ENCODE measurements at regions not wholly inside any gene's neighbourhood (a gene's known extent, or its start where the extent isn't known, plus 50 kb on each side); places are given as distances from the start of the nearest gene placed in this dataset.

- no peaks in the 10 kb centered on the region for H3K4me1 Mint-ChIP-seq
- H3K9me3 Mint-ChIP-seq = peaks cover 5% of the 10 kb centered on the region
- POLR2A ChIA-PET = no interaction called here
- DNase-seq (no peak), ATAC-seq (ENCODE audit: low read depth) (no peak)
- intact Hi-C loops (cut with micrococcal nuclease) = no loop called here
- H3K36me3 Mint-ChIP-seq (ENCODE audit: low read depth) = no peaks in the 10 kb centered on the region
- H3K27ac Mint-ChIP-seq = no peak overlapping the region
- TF ChIP-seq CTCF (IDR thresholded peaks at IDR 0.05) = no peak
- H3K27me3 Mint-ChIP-seq = no peaks in the 10 kb centered on the region
- no peak overlapping the region for H3K4me3 Mint-ChIP-seq
- CTCF ChIA-PET = no interaction called here
These were observed 236.1 kb downstream of the KCNA4 start for GRCh38 chr11:29780756-29781155.

GRCh38 chr11:29773656-29774264, 243.1 kb downstream of the KCNA4 start:
- no peak overlapping the region for H3K4me3 Mint-ChIP-seq
- H3K36me3 Mint-ChIP-seq (ENCODE audit: low read depth) = no peaks in the 10 kb centered on the region
- intact Hi-C loops (cut with micrococcal nuclease) = no loop called here
- no peaks in the 10 kb centered on the region for H3K27me3 Mint-ChIP-seq
- no peak for ATAC-seq (ENCODE audit: low read depth)
- POLR2A ChIA-PET = no interaction called here
- CTCF ChIA-PET = no interaction called here
- peaks cover 8% of the 10 kb centered on the region for H3K9me3 Mint-ChIP-seq
- no peaks in the 10 kb centered on the region for H3K4me1 Mint-ChIP-seq
- TF ChIP-seq CTCF (IDR thresholded peaks at IDR 0.05) = no peak
- no peak overlapping the region for H3K27ac Mint-ChIP-seq
- DNase-seq = no peak

GRCh38 chr11:29756871-29757270, 260.0 kb downstream of the KCNA4 start:
- H3K4me1 Mint-ChIP-seq = no peaks in the 10 kb centered on the region
- intact Hi-C loops (cut with micrococcal nuclease) = no loop called here
- no peak for ATAC-seq (ENCODE audit: low read depth)
- no peak overlapping the region for H3K4me3 Mint-ChIP-seq
- H3K27me3 Mint-ChIP-seq = no peaks in the 10 kb centered on the region
- no peak for DNase-seq
- CTCF ChIA-PET = no interaction called here
- POLR2A ChIA-PET = no interaction called here
- no peak overlapping the region for H3K27ac Mint-ChIP-seq
- H3K36me3 Mint-ChIP-seq (ENCODE audit: low read depth) = no peaks in the 10 kb centered on the region
- TF ChIP-seq CTCF (IDR thresholded peaks at IDR 0.05) = no peak
- H3K9me3 Mint-ChIP-seq = peaks cover 2% of the 10 kb centered on the region

GRCh38 chr11:29755474-29755873, 261.4 kb downstream of the KCNA4 start:
- ChIA-PET CTCF (no interaction called here), POLR2A (no interaction called here)
- no peak for TF ChIP-seq CTCF (IDR thresholded peaks at IDR 0.05)
- ATAC-seq (ENCODE audit: low read depth) (no peak), DNase-seq (no peak)
- Mint-ChIP-seq H3K27me3 (no peaks in the 10 kb centered on the region), H3K9me3 (no peaks in the 10 kb centered on the region), H3K36me3 (ENCODE audit: low read depth) (no peaks in the 10 kb centered on the region), H3K27ac (no peak overlapping the region), H3K4me1 (no peaks in the 10 kb centered on the region), H3K4me3 (no peak overlapping the region)
- intact Hi-C loops (cut with micrococcal nuclease) = no loop called here

- Mint-ChIP-seq H3K4me1 (no peaks in the 10 kb centered on the region), H3K27me3 (no peaks in the 10 kb centered on the region), H3K9me3 (no peaks in the 10 kb centered on the region), H3K4me3 (no peak overlapping the region), H3K27ac (no peak overlapping the region), H3K36me3 (ENCODE audit: low read depth) (no peaks in the 10 kb centered on the region)
- intact Hi-C loops (cut with micrococcal nuclease) = no loop called here
- no peak for DNase-seq
- CTCF ChIA-PET = no interaction called here
- ATAC-seq (ENCODE audit: low read depth) = no peak
- POLR2A ChIA-PET = no interaction called here
- no peak for TF ChIP-seq CTCF (IDR thresholded peaks at IDR 0.05)
These were observed 265.2 kb downstream of the KCNA4 start for GRCh38 chr11:29751618-29752017.
